Vagina (tissue), 2 donors: ENCODE measurements at regions not wholly inside any gene's neighbourhood (a gene's known extent, or its start where the extent isn't known, plus 50 kb on each side); places are given as distances from the start of the nearest gene placed in this dataset.

Experiments used
- POLR2AphosphoS5 ChIP-seq, 2 donors: sonication (generic); formaldehyde crosslinking; IDR thresholded peaks; one replicate each; pipeline ENCODE4 v1.9.0; 2017; ENCODE audit warnings: antibody characterized with exemption in 2 of 2, mild to moderate bottlenecking in 2 of 2, low read depth in 1 of 2; ENCODE audit not compliant: insufficient read depth in 1 of 2
- TF ChIP-seq, protein P1 (sequence below), 3 experiments: fragments of 450-650 bp in 2 of 3; fragments of 200-600 bp in 1 of 3; sonication (generic) in 1 of 3; IDR thresholded peaks; one replicate each; pipeline ENCODE4 v1.5.1; 2017 to 2019; ENCODE audit warnings: antibody characterized with exemption in 3 of 3, mild to moderate bottlenecking in 2 of 3, moderate library complexity in 2 of 3

DNA sequence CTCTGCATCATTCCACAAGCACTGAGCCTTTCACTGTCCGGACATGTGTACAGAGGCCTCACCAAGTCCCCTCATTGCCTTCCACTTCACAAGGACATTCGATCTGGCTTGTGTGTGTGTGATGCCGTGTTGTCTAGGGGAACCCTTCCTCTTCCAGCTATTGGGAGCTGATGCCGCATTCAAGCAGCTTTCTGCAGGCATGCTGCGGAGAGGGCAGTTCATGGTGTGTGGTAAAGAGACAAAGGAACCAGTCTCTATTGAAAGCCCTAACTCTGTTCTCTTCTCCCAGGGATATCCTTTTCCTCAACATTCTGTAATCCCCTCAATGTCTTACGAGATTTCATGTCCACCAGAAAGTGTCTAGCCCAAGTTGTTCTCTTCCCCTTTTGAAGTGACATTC, 141.6 kb downstream of the ALOX5 start:
- TF ChIP-seq POLR2AphosphoS5 (IDR thresholded peaks at IDR 0.05; ENCODE audit: insufficient read depth in 1 of 2, low read depth in 1 of 2), result no peak
- TF ChIP-seq, protein P1, sequence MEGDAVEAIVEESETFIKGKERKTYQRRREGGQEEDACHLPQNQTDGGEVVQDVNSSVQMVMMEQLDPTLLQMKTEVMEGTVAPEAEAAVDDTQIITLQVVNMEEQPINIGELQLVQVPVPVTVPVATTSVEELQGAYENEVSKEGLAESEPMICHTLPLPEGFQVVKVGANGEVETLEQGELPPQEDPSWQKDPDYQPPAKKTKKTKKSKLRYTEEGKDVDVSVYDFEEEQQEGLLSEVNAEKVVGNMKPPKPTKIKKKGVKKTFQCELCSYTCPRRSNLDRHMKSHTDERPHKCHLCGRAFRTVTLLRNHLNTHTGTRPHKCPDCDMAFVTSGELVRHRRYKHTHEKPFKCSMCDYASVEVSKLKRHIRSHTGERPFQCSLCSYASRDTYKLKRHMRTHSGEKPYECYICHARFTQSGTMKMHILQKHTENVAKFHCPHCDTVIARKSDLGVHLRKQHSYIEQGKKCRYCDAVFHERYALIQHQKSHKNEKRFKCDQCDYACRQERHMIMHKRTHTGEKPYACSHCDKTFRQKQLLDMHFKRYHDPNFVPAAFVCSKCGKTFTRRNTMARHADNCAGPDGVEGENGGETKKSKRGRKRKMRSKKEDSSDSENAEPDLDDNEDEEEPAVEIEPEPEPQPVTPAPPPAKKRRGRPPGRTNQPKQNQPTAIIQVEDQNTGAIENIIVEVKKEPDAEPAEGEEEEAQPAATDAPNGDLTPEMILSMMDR (IDR thresholded peaks at IDR 0.05), result no peak
